Tibial nerve (tissue), 4 donors: ENCODE measurements at regions not wholly inside any gene's neighbourhood (a gene's known extent, or its start where the extent isn't known, plus 50 kb on each side); places are given as distances from the start of the nearest gene placed in this dataset.

ENCODE experiments used
- CTCF ChIP-seq, 5 experiments: fragments of 200-600 bp in 3 of 5; fragments of 450-650 bp in 2 of 5; sonication (generic) in 3 of 5; IDR thresholded peaks; one replicate each; pipeline ENCODE4 v1.5.1; 2016 to 2019; ENCODE audit warnings: antibody characterized with exemption in 5 of 5, mild to moderate bottlenecking in 3 of 5, moderate library complexity in 2 of 5
- EP300 ChIP-seq, 2 donors: sonication (generic); formaldehyde crosslinking; IDR thresholded peaks; one replicate each; pipeline ENCODE4 v1.6.1; 2017; ENCODE audit warnings: antibody characterized with exemption in 2 of 2, mild to moderate bottlenecking in 1 of 2
- POLR2A ChIP-seq, 2 donors: fragments of 450-650 bp; IDR thresholded peaks; one replicate each; pipeline ENCODE4 v1.6.1; 2017; ENCODE audit warnings: antibody characterized with exemption in 2 of 2, mild to moderate bottlenecking in 2 of 2, moderate library complexity in 2 of 2

- no peak for TF ChIP-seq CTCF (IDR thresholded peaks at IDR 0.05)
- TF ChIP-seq EP300 (IDR thresholded peaks at IDR 0.05): no peak
- no peak for TF ChIP-seq POLR2A (IDR thresholded peaks at IDR 0.05)
Measured at GRCh38 chr5:61951295-61951694, 354.7 kb upstream of the KIF2A start.
